Adrenal gland (tissue), 5 donors: ENCODE measurements at regions not wholly inside any gene's neighbourhood (a gene's known extent, or its start where the extent isn't known, plus 50 kb on each side); places are given as distances from the start of the nearest gene placed in this dataset.

Source experiments
- POLR2A ChIP-seq, 2 donors: fragments of 450-650 bp; IDR thresholded peaks; one replicate each; pipeline ENCODE4 v1.6.1; 2017; ENCODE audit warnings: antibody characterized with exemption in 2 of 2, mild to moderate bottlenecking in 2 of 2, moderate library complexity in 1 of 2
- TF ChIP-seq, protein P1 (sequence below), 6 experiments: fragments of 450-650 bp in 4 of 6; fragments of 200-600 bp in 2 of 6; sonication (generic) in 1 of 6; IDR thresholded peaks; 1 replicate in 5 of 6; 2 replicates in 1 of 6; pipeline versions ENCODE4 v1.5.1 to v1.8.0; 2016 to 2021; ENCODE audit warnings: antibody characterized with exemption in 6 of 6, mild to moderate bottlenecking in 2 of 6, moderate library complexity in 1 of 6
- donor health status: DM: no; HTN: no; CAD: no.

DNA sequence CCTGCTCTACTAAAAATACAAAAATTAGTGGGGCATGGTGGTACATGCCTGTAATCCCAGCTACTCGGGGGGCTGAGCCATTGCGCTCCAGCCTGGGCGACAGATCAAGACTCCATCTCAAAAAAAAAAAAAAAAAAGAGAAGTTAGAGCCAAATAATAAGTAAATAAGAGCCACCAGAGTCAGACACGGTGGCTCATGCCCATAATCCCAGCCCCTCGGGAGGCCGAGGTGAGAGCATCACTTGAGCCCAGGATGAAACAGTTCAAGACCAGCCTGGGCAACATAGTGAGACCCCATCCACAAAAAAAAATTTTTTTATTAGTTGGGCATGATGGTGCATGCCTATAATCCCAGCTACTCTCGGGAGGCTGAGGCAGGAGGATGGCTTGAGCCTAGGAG is 85.8 kb upstream of the LARP1 start:
- TF ChIP-seq, protein P1, sequence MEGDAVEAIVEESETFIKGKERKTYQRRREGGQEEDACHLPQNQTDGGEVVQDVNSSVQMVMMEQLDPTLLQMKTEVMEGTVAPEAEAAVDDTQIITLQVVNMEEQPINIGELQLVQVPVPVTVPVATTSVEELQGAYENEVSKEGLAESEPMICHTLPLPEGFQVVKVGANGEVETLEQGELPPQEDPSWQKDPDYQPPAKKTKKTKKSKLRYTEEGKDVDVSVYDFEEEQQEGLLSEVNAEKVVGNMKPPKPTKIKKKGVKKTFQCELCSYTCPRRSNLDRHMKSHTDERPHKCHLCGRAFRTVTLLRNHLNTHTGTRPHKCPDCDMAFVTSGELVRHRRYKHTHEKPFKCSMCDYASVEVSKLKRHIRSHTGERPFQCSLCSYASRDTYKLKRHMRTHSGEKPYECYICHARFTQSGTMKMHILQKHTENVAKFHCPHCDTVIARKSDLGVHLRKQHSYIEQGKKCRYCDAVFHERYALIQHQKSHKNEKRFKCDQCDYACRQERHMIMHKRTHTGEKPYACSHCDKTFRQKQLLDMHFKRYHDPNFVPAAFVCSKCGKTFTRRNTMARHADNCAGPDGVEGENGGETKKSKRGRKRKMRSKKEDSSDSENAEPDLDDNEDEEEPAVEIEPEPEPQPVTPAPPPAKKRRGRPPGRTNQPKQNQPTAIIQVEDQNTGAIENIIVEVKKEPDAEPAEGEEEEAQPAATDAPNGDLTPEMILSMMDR (IDR thresholded peaks at IDR 0.05): no peak
- no peak for TF ChIP-seq POLR2A (IDR thresholded peaks at IDR 0.05)
